GM12878 (cell line): ENCODE measurements at regions not wholly inside any gene's neighbourhood (a gene's known extent, or its start where the extent isn't known, plus 50 kb on each side); places are given as distances from the start of the nearest gene placed in this dataset.

Source experiments
- ATAC-seq: fragments of 200-7000 bp; cut with Tn5 transposase; 3 replicates; pipeline ENCODE4 v1.9.1; 2020; ENCODE audit warnings: mild to moderate bottlenecking, moderate library complexity
- BruUV-seq: library from RNA; stranded (reverse); fragments of 400-500 nt; replicated peaks from 2 replicates; lab custom pipeline; 2021; lab: Mats Ljungman, UMichigan
- CTCF ChIA-PET: fragments of 300-600 bp; sonication (Branson Sonifier 250); formaldehyde crosslinking; extraction: SDS; loops from one replicate; lab custom pipeline; 2021; ENCODE audit warnings: inconsistent platforms; lab: Yijun Ruan, JAX
- POLR2A ChIA-PET: fragments of 350-600 bp; formaldehyde crosslinking; extraction: SDS; loops from one replicate; lab custom pipeline; 2021; ENCODE audit warnings: inconsistent platforms; lab: Charles Lee
- RAD21 ChIA-PET: fragments of 300-600 bp; sonication (Branson Sonifier 250); formaldehyde crosslinking; loops from one replicate; lab custom pipeline; 2023; ENCODE audit warnings: antibody characterized with exemption; ENCODE audit not compliant: unreplicated experiment; lab: Charles Lee
- SMC1A ChIA-PET: fragments of 300-600 bp; sonication (Branson Sonifier 250); formaldehyde crosslinking; loops from one replicate; lab custom pipeline; 2023; ENCODE audit not compliant: unreplicated experiment, uncharacterized antibody; lab: Charles Lee
- DNase-seq: peaks from one replicate; pipeline ENCODE4 v3.0.0-alpha.2; 2011; ENCODE audit warnings: low read depth, low spot score
- FAIRE-seq: peaks from 3 replicates; lab custom pipeline; 2011; peaks lifted over from hg19 to GRCh38; lab: Jason Lieb, UNC
- H2AFZ ChIP-seq: 2 replicates; pipeline ENCODE4 v1.6.0; 2011; ENCODE audit warnings: low read depth, low read length, control low read depth; ENCODE audit not compliant: control insufficient read depth
- H3K27ac ChIP-seq: 2 replicates; pipeline ENCODE4 v1.5.1; 2011; ENCODE audit warnings: control low read depth; ENCODE audit not compliant: control insufficient read depth, insufficient read depth
- H3K27me3 ChIP-seq, 2 experiments: replicated peaks in 1 of 2; 2 replicates each; pipeline versions ENCODE4 v1.6.0 to v1.6.1; 2011; ENCODE audit warnings: low read length in 1 of 2; ENCODE audit not compliant: control insufficient read depth in 2 of 2, insufficient read depth in 2 of 2
- H3K36me3 ChIP-seq, 2 experiments: 2 replicates each; pipeline ENCODE4 v1.5.1; 2011; ENCODE audit warnings: low read length in 1 of 2; ENCODE audit not compliant: control insufficient read depth in 2 of 2, insufficient read depth in 2 of 2
- H3K4me1 ChIP-seq: 2 replicates; pipeline ENCODE4 v1.6.1; 2011; ENCODE audit warnings: mild to moderate bottlenecking, low read length, moderate library complexity, mixed read lengths; ENCODE audit not compliant: control insufficient read depth, insufficient read depth
- H3K4me2 ChIP-seq: 2 replicates; pipeline ENCODE4 v1.6.0; 2011; ENCODE audit warnings: control low read depth; ENCODE audit not compliant: control insufficient read depth, insufficient read depth
- H3K4me3 ChIP-seq: fragments of 200-600 bp; sonication (generic); 2 replicates; pipeline ENCODE4 v1.5.1; 2016
- H3K79me2 ChIP-seq: 2 replicates; pipeline ENCODE4 v1.6.0; 2011; ENCODE audit warnings: low read length; ENCODE audit not compliant: control insufficient read depth, insufficient read depth
- H3K9ac ChIP-seq: 2 replicates; pipeline ENCODE4 v1.8.0; 2011; ENCODE audit warnings: low read length, control low read depth, mixed read lengths; ENCODE audit not compliant: control insufficient read depth, insufficient read depth
- H3K9me3 ChIP-seq: replicated peaks from 3 replicates; pipeline ENCODE4 v1.5.1; 2011; ENCODE audit warnings: mild to moderate bottlenecking, low read length; ENCODE audit not compliant: control insufficient read depth, insufficient read depth
- H4K20me1 ChIP-seq: 2 replicates; pipeline ENCODE4 v1.6.0; 2011; ENCODE audit not compliant: control insufficient read depth, insufficient read depth
- BHLHE40 ChIP-seq, 2 experiments: fragments of 450-650 bp in 1 of 2; IDR thresholded peaks; 2 replicates each; pipeline ENCODE4 v1.6.1; 2011 to 2017; ENCODE audit warnings: low read depth in 2 of 2, borderline replicate concordance in 1 of 2, improper control_type of control experiment in 1 of 2, low read length in 1 of 2, mild to moderate bottlenecking in 1 of 2
- BRCA1 ChIP-seq: IDR thresholded peaks from 2 replicates; pipeline ENCODE4 v1.6.1; 2011; ENCODE audit warnings: low read depth, low read length, improper control_type of control experiment
- ESRRA ChIP-seq: IDR thresholded peaks from 2 replicates; pipeline ENCODE4 v1.6.1; 2012; ENCODE audit warnings: mild to moderate bottlenecking, low read length, improper control_type of control experiment
- EZH2 ChIP-seq: IDR thresholded peaks from 2 replicates; pipeline ENCODE4 v1.6.1; 2012; ENCODE audit warnings: low read depth, mild to moderate bottlenecking, control low read depth, inconsistent platforms, low read length, borderline replicate concordance; ENCODE audit not compliant: control insufficient read depth
- FOS ChIP-seq: IDR thresholded peaks from 3 replicates; pipeline ENCODE4 v1.6.1; 2011; ENCODE audit warnings: borderline replicate concordance; ENCODE audit not compliant: insufficient read length; ENCODE audit errors: extremely low read depth
- FOXK2 ChIP-seq: fragments of 450-650 bp; IDR thresholded peaks from 2 replicates; pipeline ENCODE4 v1.6.1; 2017; ENCODE audit warnings: mild to moderate bottlenecking, moderate library complexity
- GABPA ChIP-seq: IDR thresholded peaks from 2 replicates; pipeline ENCODE4 v1.6.1; 2014; ENCODE audit warnings: antibody characterized with exemption, low read depth, mild to moderate bottlenecking, inconsistent platforms
- JUNB ChIP-seq: IDR thresholded peaks from 2 replicates; pipeline ENCODE4 v1.6.1; 2016; ENCODE audit warnings: antibody characterized with exemption, mild to moderate bottlenecking
- LARP7 ChIP-seq: fragments of 450-650 bp; IDR thresholded peaks from 2 replicates; pipeline ENCODE4 v1.6.1; 2017; ENCODE audit warnings: mild to moderate bottlenecking
- MLLT1 ChIP-seq: fragments of 450-650 bp; IDR thresholded peaks from 2 replicates; pipeline ENCODE4 v1.6.1; 2016; ENCODE audit warnings: mild to moderate bottlenecking
- MTA3 ChIP-seq: IDR thresholded peaks from 2 replicates; pipeline ENCODE4 v1.6.1; 2012; ENCODE audit warnings: low read length, inconsistent platforms, borderline replicate concordance
- NFYA ChIP-seq: IDR thresholded peaks from 2 replicates; pipeline ENCODE4 v1.6.1; 2011; ENCODE audit warnings: low read depth, mild to moderate bottlenecking, low read length, improper control_type of control experiment, borderline replicate concordance
- NRF1 ChIP-seq: conservative IDR thresholded peaks from 2 replicates; pipeline ENCODE4 v1.6.1; 2011; ENCODE audit warnings: mild to moderate bottlenecking, low read depth, low read length, improper control_type of control experiment
- RB1 ChIP-seq: fragments of 450-650 bp; formaldehyde crosslinking; IDR thresholded peaks from 2 replicates; pipeline ENCODE4 v1.6.1; 2017; ENCODE audit warnings: mild to moderate bottlenecking, borderline replicate concordance
- RFX5 ChIP-seq: IDR thresholded peaks from 2 replicates; pipeline ENCODE4 v1.6.1; 2011; ENCODE audit warnings: low read depth, low read length, improper control_type of control experiment
- SMC3 ChIP-seq: IDR thresholded peaks from 2 replicates; pipeline ENCODE4 v1.6.1; 2011; ENCODE audit warnings: low read length, improper control_type of control experiment, borderline replicate concordance
- TCF12 ChIP-seq: IDR thresholded peaks from 2 replicates; pipeline ENCODE4 v1.6.1; 2011; ENCODE audit warnings: low read depth, mild to moderate bottlenecking, low read length
- WGBS: methylation state at CpG from one replicate; pipeline ENCODE4 v1.1.6; 2016; ENCODE audit warnings: low lambda C conversion rate; ENCODE audit not compliant: insufficient replicate concordance, insufficient coverage; ENCODE audit errors: missing lambda C conversion rate; 5-methylcytosine and 5-hydroxymethylcytosine counted together
- in situ Hi-C: fragments of 300-500 bp; cut with MboI; formaldehyde crosslinking; loops from 9 replicates; pipeline ENCODE4 v1.14.3; 2018; ENCODE audit warnings: mixed read lengths
- intact Hi-C: fragments of 100-400 bp; cut with micrococcal nuclease; formaldehyde crosslinking; loops from one replicate; pipeline ENCODE4 v1.14.2; 2022; ENCODE audit not compliant: unreplicated experiment
- TF ChIP-seq, protein P1 (sequence below): fragments of 450-650 bp; formaldehyde crosslinking; IDR thresholded peaks from 2 replicates; pipeline ENCODE4 v1.5.0; 2022; ENCODE audit warnings: mild to moderate bottlenecking, missing genetic modification characterization

DNA sequence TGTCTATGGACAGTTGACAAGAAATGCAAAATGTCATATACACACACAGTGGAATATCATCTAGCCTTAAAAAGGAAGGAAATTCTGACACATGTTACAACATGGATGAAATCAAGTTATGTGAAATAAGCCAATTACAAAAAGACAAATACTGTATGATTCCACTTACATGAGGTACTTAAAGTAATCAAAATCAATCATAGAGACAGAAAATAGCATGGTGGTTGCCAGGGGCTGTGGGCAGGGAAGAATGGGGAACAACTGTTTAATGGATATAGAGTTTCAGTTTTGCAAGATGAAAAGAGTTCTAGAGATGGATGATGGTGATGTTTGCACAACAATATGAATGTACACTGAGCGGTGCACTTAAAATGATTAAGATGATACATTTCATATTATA, 613.8 kb upstream of the ZNF385D start:
- SMC1A ChIA-PET, result no interaction called here
- TF ChIP-seq FOXK2 (no peak), JUNB (no peak), BRCA1 (no peak), BHLHE40 (IDR thresholded peaks at IDR 0.05; ENCODE audit: borderline replicate concordance in 1 of 2, low read depth in 2 of 2, low read length in 1 of 2) (no peak), MLLT1 (no peak), GABPA (no peak), EZH2 (no peak), LARP7 (no peak), TCF12 (no peak), RFX5 (no peak), FOS (no peak), ESRRA (no peak), MTA3 (no peak), NFYA (no peak), SMC3 (no peak), NRF1 (no peak), RB1 (no peak)
- TF ChIP-seq, protein P1, sequence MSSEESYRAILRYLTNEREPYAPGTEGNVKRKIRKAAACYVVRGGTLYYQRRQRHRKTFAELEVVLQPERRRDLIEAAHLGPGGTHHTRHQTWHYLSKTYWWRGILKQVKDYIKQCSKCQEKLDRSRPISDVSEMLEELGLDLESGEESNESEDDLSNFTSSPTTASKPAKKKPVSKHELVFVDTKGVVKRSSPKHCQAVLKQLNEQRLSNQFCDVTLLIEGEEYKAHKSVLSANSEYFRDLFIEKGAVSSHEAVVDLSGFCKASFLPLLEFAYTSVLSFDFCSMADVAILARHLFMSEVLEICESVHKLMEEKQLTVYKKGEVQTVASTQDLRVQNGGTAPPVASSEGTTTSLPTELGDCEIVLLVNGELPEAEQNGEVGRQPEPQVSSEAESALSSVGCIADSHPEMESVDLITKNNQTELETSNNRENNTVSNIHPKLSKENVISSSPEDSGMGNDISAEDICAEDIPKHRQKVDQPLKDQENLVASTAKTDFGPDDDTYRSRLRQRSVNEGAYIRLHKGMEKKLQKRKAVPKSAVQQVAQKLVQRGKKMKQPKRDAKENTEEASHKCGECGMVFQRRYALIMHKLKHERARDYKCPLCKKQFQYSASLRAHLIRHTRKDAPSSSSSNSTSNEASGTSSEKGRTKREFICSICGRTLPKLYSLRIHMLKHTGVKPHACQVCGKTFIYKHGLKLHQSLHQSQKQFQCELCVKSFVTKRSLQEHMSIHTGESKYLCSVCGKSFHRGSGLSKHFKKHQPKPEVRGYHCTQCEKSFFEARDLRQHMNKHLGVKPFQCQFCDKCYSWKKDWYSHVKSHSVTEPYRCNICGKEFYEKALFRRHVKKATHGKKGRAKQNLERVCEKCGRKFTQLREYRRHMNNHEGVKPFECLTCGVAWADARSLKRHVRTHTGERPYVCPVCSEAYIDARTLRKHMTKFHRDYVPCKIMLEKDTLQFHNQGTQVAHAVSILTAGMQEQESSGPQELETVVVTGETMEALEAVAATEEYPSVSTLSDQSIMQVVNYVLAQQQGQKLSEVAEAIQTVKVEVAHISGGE (CRISPR knock-in tag), result no peak
- RAD21 ChIA-PET, result no interaction called here
- CTCF ChIA-PET, result no interaction called here
- Histone ChIP-seq H3K9me3 (no peaks in the 10 kb centered on the region), H3K4me3 (no peak overlapping the region), H3K9ac (no peak overlapping the region), H2AFZ (no peak overlapping the region), H3K27ac (no peak overlapping the region), H3K36me3 (no peaks in the 10 kb centered on the region), H3K79me2 (no peaks in the 10 kb centered on the region), H3K27me3 (no peaks in the 10 kb centered on the region), H3K4me2 (no peak overlapping the region), H4K20me1 (no peaks in the 10 kb centered on the region), H3K4me1 (no peaks in the 10 kb centered on the region)
- 46% methylated on average over 1 of the region's 1 CpG for WGBS
- FAIRE-seq (no peak), DNase-seq (no peak), ATAC-seq (no peak)
- POLR2A ChIA-PET, result no interaction called here
- in situ Hi-C loops, result no loop called here
- intact Hi-C loops, result no loop called here
- no TSS peak for BruUV-seq
